ENCODE measurements at regions not wholly inside any gene's neighbourhood (a gene's known extent, or its start where the extent isn't known, plus 50 kb on each side); places are given as distances from the start of the nearest gene placed in this dataset.

- no peaks in the 10 kb centered on the region for H3K27me3 ChIP-seq (ENCODE audit: insufficient read depth, low read depth, low read length)
- no peaks in the 10 kb centered on the region for H3F3A ChIP-seq (ENCODE audit: insufficient read depth, low read length, poor library complexity, severe bottlenecking)
- no peak overlapping the region for H3K4me2 ChIP-seq (ENCODE audit: low read length)
- no peaks in the 10 kb centered on the region for H3K79me2 ChIP-seq (replicated peaks; ENCODE audit: insufficient read depth, low read length)
- no peaks in the 10 kb centered on the region for H3K9me2 ChIP-seq (ENCODE audit: insufficient read depth, low read length)
- H2AFZ ChIP-seq (ENCODE audit: low read depth, low read length) = no peak overlapping the region
- H3K4me3 ChIP-seq (ENCODE audit: low read length) = no peak overlapping the region
- no peaks in the 10 kb centered on the region for H4K20me1 ChIP-seq (ENCODE audit: insufficient read depth)
- no peak overlapping the region for H3K9ac ChIP-seq (ENCODE audit: low read length)
- no peaks in the 10 kb centered on the region for H3K9me3 ChIP-seq (ENCODE audit: low read length)
- H3K36me3 ChIP-seq (ENCODE audit: insufficient read depth, low read length) = no peaks in the 10 kb centered on the region
- H3K27ac ChIP-seq (ENCODE audit: low read length) = no peak overlapping the region
- TF ChIP-seq CTCF (IDR thresholded peaks at IDR 0.05; ENCODE audit: poor library complexity, severe bottlenecking) (no peak), EZH2 (IDR thresholded peaks at IDR 0.05; ENCODE audit: borderline replicate concordance, insufficient read depth, low read length, poor library complexity, severe bottlenecking) (no peak), REST (IDR thresholded peaks at IDR 0.05; ENCODE audit: borderline replicate concordance) (no peak), POLR2AphosphoS5 (IDR thresholded peaks at IDR 0.05) (no peak), EP300 (conservative IDR thresholded peaks at IDR 0.05; ENCODE audit: poor library complexity, severe bottlenecking) (no peak), TAF1 (IDR thresholded peaks at IDR 0.05; ENCODE audit: low read depth) (no peak), SMC3 (conservative IDR thresholded peaks at IDR 0.05; ENCODE audit: poor library complexity) (no peak), RAD21 (conservative IDR thresholded peaks at IDR 0.05) (no peak), MXI1 (conservative IDR thresholded peaks at IDR 0.05; ENCODE audit: poor library complexity, severe bottlenecking) (no peak)
Measured at GRCh38 chr2:67713376-67713775, 316.2 kb downstream of the ETAA1 start.

GRCh38 chr2:67716895-67717396 lies 319.8 kb downstream of the ETAA1 start:
- H4K20me1 ChIP-seq (ENCODE audit: insufficient read depth) = no peaks in the 10 kb centered on the region
- H3K27me3 ChIP-seq (ENCODE audit: insufficient read depth, low read depth, low read length) = no peaks in the 10 kb centered on the region
- no peak overlapping the region for H3K4me2 ChIP-seq (ENCODE audit: low read length)
- H3K9me2 ChIP-seq (ENCODE audit: insufficient read depth, low read length) = no peaks in the 10 kb centered on the region
- no peak overlapping the region for H3K27ac ChIP-seq (ENCODE audit: low read length)
- no peaks in the 10 kb centered on the region for H3K79me2 ChIP-seq (replicated peaks; ENCODE audit: insufficient read depth, low read length)
- no peak for TF ChIP-seq SMC3 (conservative IDR thresholded peaks at IDR 0.05; ENCODE audit: poor library complexity)
- TF ChIP-seq MXI1 (conservative IDR thresholded peaks at IDR 0.05; ENCODE audit: poor library complexity, severe bottlenecking) = no peak
- no peaks in the 10 kb centered on the region for H3K9me3 ChIP-seq (ENCODE audit: low read length)
- no peaks in the 10 kb centered on the region for H3K36me3 ChIP-seq (ENCODE audit: insufficient read depth, low read length)
- H2AFZ ChIP-seq (ENCODE audit: low read depth, low read length) = no peak overlapping the region
- H3F3A ChIP-seq (ENCODE audit: insufficient read depth, low read length, poor library complexity, severe bottlenecking) = no peaks in the 10 kb centered on the region
- H3K9ac ChIP-seq (ENCODE audit: low read length) = no peak overlapping the region
- H3K4me3 ChIP-seq (ENCODE audit: low read length) = no peak overlapping the region

GRCh38 chr2:67717692-67718091 lies 320.6 kb downstream of the ETAA1 start:
- H3K36me3 ChIP-seq (ENCODE audit: insufficient read depth, low read length) = no peaks in the 10 kb centered on the region
- H3F3A ChIP-seq (ENCODE audit: insufficient read depth, low read length, poor library complexity, severe bottlenecking) = no peaks in the 10 kb centered on the region
- no peak overlapping the region for H3K4me2 ChIP-seq (ENCODE audit: low read length)
- H4K20me1 ChIP-seq (ENCODE audit: insufficient read depth) = no peaks in the 10 kb centered on the region
- no peak for TF ChIP-seq RAD21 (conservative IDR thresholded peaks at IDR 0.05)
- no peak for TF ChIP-seq EP300 (conservative IDR thresholded peaks at IDR 0.05; ENCODE audit: poor library complexity, severe bottlenecking)
- TF ChIP-seq SMC3 (conservative IDR thresholded peaks at IDR 0.05; ENCODE audit: poor library complexity) = no peak
- TF ChIP-seq EZH2 (IDR thresholded peaks at IDR 0.05; ENCODE audit: borderline replicate concordance, insufficient read depth, low read length, poor library complexity, severe bottlenecking) = no peak
- TF ChIP-seq TAF1 (IDR thresholded peaks at IDR 0.05; ENCODE audit: low read depth) = no peak
- no peak for TF ChIP-seq MXI1 (conservative IDR thresholded peaks at IDR 0.05; ENCODE audit: poor library complexity, severe bottlenecking)
- TF ChIP-seq CTCF (IDR thresholded peaks at IDR 0.05; ENCODE audit: poor library complexity, severe bottlenecking) = no peak
- TF ChIP-seq REST (IDR thresholded peaks at IDR 0.05; ENCODE audit: borderline replicate concordance) = no peak
- TF ChIP-seq POLR2AphosphoS5 (IDR thresholded peaks at IDR 0.05) = no peak
- H3K27me3 ChIP-seq (ENCODE audit: insufficient read depth, low read depth, low read length) = no peaks in the 10 kb centered on the region
- H3K27ac ChIP-seq (ENCODE audit: low read length) = no peak overlapping the region
- H3K4me3 ChIP-seq (ENCODE audit: low read length) = no peak overlapping the region
- H2AFZ ChIP-seq (ENCODE audit: low read depth, low read length) = no peak overlapping the region
- no peak overlapping the region for H3K9ac ChIP-seq (ENCODE audit: low read length)
- no peaks in the 10 kb centered on the region for H3K79me2 ChIP-seq (replicated peaks; ENCODE audit: insufficient read depth, low read length)
- H3K9me2 ChIP-seq (ENCODE audit: insufficient read depth, low read length) = no peaks in the 10 kb centered on the region
- H3K9me3 ChIP-seq (ENCODE audit: low read length) = no peaks in the 10 kb centered on the region

Measured in neural cell (in vitro differentiated cells).